HG02884 (cell line): ENCODE measurements at regions not wholly inside any gene's neighbourhood (a gene's known extent, or its start where the extent isn't known, plus 50 kb on each side); places are given as distances from the start of the nearest gene placed in this dataset.
"Not testable (repeated sequence)": the region's sequence is repeated elsewhere in the genome, so short reads cannot be mapped to it uniquely, and the experiment has no call there.

ENCODE experiments used
- ATAC-seq: cut with Tn5 transposase; IDR thresholded peaks from one replicate; pipeline ENCODE4 v1.9.1; 2021; ENCODE audit warnings: mild to moderate bottlenecking, moderate library complexity; ENCODE audit not compliant: unreplicated experiment

DNA sequence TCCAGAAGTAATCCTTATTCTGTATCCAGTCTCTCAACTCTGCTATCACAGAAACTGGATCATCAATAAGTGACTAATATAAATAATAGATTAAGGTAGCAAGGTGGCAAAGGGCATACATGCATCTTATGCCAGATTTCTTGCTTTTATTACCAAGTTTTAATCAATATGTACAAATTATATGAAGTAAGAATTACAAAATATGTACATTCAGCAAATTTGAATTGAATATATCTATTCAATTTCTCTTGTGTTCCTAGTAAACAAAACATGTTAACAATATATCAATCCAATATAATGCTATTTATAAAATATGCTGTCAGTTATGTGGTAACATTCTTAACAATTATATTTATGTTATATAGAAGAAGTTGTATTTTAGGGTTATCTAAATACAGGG is 488.7 kb upstream of the COX7C start:
- no peak for ATAC-seq

DNA sequence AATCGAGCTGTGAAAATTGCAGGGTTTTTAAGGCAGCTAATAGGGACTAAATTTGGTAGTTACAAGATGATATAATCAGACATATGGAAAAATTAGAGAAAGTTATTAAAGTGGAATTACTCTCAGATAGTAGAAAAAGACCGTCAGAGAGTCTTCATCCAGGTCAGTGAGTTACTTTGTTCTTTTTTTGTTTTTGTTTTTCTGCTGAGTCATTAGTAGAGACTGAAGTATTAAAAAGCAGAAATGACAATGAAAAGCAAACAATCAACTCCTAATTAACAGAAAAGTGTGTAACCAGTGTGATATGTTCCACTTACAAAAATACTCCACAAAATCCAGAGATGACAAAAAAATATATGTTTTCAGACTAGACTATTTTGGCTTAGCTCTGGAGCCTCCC is 480.4 kb upstream of the COX7C start:
- ATAC-seq = no peak

DNA sequence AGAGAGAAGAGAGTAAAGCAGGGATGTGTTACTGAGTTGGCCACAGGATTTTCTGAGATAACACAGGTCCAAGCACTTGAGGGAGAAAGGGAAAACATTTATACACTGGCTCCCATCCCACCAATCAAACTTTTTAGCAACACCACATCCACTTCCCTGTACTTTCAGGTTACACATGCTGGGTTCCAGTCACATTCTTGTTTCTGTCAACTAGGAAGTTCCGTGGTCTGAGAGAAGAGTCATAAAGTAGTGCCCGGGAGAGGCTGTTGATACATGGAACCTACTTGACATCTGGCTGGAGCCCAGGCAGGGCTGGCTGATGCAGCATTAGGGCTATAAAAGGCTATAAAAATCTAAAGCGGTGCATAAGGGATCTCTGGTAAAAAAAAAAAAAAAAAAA is 473.9 kb upstream of the COX7C start:
- no peak for ATAC-seq

DNA sequence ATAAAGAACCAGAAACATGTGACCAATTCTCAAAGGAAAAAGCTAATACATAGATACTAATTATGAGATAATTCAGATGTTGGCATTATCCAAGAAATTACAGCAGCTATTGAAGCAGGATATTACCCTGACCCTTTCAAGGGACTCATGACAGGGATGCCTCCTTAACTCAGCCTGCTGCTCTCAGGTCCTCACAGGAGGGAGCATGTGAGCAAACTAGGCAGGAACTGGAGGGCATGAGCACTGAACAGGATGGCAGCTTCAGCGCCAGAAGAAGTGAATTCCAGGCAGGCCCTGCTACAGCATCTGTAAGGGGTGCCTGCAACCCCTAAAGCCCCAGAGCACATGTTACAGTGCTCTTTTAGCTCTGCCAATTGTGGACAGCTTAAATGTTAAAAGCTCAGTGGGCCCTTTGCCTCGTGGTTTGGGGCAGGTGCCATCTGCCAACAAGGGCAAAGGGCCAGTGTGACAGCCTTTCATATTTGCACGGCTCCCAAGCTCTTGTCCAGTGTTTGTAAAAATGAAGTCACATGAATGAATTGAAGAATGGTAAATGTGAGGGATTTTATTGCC is 464.7 kb upstream of the COX7C start:
- no peak for ATAC-seq

DNA sequence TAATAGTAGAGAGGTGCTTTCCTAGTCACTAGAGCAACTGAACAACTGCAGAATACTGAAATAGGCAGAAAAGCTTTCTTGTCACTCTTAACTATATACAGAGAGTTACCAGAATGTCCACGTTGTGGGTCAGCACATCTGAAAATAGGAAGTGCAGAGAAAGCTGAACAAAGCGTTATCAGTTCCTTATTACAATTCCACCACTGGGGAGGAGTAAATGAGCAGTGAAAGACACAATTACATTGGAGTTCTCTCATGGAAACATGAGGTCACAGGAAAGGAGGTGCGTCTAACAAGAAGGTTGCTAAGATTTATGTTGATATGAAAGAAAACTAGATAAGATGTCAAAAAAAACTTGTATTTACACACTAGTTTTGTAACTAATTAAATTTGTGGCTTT is 461.9 kb upstream of the COX7C start:
- no peak for ATAC-seq

DNA sequence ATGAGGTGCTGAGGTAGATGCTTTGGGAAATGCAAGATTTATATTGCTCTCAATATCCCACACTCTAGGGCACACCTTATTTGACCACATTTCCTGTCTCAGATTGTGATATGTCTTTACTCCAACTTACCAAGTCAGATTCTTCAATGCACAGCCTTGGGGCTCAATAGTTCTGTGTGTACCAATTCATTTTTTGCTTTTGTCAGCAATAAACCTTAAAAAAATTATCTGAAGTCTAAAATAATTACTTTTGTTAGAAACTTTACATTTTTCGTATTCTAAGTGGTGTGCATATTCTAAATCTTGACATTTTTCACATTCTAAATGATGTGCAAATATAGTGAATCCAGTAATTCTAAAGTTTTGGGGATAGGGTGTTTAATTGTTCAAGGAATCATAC is 447.5 kb upstream of the COX7C start:
- ATAC-seq = no peak

DNA sequence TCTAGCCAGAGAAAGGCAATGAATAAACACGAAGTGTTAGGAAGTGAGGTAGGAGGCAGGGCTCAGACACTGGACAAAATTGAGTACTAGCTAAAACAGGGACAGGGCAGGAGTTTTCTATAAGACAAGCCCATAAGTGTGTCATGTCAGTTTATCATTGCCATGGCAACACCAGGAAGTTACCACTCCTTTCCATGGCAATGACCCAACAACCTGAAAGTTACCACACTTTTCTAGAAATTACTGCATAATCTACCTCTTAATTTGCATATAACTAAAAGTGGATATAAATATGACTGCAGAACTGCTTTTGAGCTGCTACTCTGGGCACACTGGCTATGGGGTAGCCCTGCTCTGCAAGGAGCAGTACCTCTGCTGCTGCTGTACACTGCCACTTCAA is 442.5 kb upstream of the COX7C start:
- ATAC-seq = peak; percentile 92

DNA sequence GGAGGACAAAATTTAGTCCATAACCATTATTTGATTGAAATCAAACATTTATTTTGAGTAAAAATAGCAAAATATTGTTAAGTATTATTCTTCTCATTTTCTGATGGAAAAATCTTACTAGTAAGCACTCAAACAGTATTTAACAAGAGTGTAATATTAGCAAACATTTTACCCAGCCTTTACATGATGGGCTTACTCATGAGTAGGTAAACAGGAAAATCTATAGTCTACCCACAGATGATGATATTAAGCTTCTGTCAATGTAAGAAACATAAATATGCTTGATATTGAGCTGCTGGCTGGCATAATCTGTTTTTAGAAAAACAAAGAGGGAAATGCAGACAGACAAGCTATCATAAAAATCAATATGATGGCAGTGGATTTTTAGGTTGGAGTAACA is 418.5 kb upstream of the COX7C start:
- no peak for ATAC-seq

DNA sequence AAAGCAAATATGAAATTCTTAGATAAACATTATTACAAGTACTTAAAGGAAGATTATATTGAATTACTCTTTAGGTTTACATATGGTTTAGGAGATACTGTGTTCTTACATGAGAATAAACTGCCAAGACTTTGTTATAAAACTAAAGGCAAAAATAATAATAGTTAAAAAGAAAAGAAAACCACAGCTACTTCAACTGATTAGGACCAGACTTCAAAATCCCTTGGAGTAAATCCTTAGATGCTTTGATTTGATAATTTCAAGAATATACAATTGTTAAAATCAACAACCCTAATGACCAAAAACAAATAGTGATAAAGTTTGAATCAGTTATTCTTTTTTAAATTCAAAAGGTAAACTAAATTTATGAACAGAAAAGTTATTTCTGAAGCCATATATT is 389.6 kb upstream of the COX7C start:
- ATAC-seq = no peak

DNA sequence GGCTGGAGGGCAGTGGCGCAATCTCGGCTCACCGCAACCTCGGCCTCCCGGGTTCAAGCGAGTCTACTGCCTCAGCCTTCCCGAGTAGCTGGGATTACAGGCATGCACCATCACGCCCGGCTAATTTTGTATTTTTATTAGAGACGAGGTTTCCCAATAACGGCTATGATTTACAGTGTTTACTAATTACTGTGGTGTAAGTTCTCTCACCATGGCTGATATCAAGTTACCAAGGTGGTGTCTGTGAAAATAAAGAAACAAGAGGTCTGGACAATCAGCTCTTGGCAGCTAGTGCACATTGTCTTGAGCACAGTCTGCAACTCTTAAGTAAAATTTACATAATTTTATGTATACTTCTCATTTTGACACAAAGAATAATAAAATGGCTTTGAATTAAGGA is 385.5 kb upstream of the COX7C start:
- no peak for ATAC-seq

DNA sequence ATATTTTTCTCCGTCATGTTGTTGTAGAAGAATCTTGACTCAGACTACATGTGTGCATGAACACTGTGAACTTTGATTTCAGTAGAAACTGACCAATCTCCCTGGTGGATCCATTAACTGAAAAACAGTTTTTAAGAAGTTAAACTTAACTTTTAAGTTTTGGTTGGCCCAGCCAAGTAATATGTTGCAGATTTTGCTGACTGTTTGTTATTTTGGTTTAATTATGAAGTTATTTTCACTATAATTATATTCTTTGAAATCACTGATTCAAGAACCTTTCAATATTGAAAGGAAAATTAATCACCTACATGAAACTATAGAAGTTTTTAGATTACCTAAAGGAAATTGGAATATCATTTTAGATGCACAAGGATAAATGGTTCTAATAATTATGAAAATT is 373.6 kb upstream of the COX7C start:
- ATAC-seq = no peak

DNA sequence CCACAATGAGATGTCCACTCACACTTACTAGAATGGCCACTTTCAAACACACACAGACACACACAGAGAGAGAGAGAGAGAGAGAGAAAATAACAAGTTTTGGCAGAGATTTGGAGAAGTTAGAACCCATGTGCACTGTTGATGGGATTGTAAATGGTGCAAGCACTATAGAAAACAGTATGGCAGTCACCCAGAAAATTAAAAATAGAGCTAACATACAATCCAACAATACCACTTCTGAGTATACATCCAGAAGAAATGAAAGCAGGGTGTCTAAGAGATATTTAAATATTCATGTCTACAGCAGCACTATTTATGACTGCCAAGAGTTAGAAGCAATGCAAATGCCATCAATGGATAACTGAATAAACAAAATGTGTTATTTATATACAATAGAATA is 359.9 kb upstream of the COX7C start:
- no peak for ATAC-seq

DNA sequence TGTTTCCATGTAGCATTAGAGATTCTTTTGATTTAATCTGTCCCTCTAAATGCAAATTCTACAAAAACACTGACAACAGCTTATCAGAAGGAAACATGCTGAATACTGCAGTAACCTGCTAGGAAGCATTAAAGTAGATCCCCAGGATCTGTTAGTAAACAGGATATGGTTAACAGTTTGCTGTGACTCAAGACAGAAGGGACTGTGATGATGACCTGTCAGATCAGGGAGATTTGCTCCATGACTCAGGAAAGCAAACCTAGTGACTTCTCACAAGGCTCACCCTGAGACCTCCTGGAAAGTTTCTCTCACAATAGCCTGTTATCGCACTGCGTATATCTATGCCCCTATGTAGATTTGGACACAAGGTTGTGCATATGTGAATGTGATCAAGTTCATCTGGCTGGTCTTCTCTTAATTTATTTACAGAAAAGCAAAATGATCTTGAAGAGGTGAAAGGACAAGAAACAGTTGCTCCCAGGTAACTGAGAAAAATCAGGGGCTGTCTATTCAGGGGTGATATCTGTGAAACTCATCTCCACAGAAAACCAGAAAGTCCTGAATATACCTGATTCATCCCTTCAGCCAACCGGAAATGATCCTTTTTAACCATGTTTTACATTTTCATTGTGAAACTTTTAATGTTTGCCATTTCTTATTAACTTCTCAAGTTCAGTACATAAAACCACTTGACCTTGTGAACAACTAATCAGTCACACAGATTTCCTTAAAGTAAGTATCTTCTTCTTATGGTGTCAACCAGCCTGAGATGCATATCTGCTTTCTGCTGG is 333.1 kb upstream of the COX7C start:
- ATAC-seq = not testable (repeated sequence)

DNA sequence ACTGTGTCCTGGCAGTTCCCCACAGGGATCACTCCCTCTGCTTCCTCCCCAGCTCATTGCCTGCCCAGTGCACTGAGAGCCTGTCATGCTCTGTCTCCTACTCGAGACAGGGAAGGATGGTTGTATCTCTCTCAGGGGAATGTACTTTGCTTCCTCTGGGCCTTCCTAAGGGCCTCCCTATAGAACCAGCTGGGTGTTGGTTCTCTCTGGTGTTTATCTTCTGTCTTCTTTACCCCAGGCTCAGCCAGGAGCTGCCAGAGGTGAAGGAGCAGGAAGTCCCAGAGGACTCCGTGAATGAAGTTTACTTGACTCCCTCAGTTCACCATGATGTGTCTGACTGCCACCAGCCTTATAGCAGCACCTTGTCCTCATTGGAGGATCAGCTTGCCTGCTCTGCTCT is 330.3 kb upstream of the COX7C start:
- ATAC-seq = not testable (repeated sequence)

DNA sequence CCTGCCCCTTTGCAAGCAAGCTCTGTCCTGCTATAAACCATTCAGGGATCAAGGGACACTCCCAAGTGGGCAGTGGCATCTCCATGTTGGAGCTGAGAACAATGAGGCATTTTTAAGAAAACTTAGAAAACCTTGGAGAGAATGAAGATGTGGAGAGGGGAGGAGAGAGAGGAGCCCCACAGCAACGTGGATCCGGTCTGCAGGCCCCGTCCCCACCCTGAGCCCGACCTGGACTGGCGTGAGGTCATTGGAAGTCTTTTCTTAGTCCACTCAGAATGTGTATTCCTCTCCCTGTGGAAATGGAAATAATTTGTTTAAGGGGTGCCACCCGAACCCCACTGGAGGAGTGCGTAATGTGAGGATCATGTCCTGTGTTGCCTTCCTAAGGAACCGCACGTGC is 328.0 kb upstream of the COX7C start:
- not testable (repeated sequence) for ATAC-seq

DNA sequence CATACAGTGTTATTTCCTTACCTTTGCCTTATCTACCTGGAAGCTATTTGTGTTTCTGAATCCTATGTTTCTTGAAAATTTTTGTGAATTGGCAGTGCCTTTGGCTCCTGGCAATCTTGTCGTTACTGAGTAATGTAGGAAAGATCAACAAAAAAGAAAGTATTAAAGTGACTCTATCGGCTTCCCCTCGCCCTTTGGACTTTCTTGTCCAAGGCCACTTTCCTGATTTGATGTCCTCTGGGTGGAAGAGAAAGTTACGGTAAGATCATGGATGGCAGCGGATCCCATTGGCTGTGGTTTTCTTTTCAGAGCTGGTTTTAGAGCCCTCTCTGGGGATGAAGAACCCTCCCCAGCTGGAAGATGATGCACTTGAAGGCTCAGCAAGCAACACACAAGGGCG is 324.9 kb upstream of the COX7C start:
- ATAC-seq = not testable (repeated sequence)

DNA sequence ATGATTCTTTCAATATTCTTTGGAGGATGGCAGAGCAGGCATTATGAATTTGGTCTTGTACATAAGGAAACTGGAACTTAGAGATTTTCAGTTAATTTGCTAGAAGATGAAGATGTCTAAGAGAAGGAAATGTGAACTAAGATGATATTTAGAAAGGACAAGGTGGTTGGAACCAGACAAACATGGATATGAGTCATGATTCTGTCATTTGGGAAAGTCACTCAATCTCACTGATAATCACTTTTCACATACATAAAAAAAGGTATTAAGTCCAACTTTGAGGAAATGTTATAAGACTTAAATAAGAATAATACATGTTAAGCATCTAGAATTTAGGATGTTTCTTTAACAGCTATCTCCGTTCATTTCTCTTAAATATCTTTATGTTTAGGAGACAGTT is 315.1 kb upstream of the COX7C start:
- ATAC-seq = not testable (repeated sequence)

DNA sequence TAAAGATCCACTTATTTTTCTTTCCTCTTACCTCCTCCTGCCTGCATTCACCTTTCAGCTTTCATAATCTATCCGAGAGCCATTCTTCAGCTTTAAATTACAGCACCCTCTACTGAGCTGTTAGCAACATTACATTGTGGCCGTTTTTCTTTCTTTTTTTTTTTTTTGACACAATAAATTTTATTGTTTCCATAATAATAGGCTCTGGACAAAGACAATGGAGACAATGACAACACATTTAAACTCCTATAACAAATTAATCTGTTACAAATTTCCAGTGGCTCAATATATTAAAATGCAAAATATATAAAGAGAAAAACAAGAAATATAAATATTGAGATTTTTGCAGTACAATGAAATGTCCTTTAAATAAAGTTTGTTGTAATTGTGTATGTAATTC is 312.7 kb upstream of the COX7C start:
- not testable (repeated sequence) for ATAC-seq

DNA sequence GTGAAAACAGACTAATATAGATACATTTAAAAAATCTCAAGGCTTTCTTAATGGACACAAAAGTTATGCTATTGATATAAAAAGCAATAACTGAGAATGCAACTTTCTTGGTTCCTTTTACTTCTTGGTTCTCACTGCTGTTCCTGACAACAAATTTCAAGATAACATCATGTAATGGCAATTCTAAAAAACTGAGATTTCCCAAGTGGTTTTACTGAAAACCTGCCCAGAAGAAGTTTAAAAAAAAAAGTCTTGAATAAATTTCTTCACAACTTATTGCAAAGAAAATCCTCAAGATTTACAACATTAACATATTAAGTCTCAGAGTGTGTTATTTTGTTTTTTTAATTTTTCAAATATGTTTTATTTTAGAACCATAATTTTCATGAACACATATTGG is 302.8 kb upstream of the COX7C start:
- ATAC-seq = no peak

DNA sequence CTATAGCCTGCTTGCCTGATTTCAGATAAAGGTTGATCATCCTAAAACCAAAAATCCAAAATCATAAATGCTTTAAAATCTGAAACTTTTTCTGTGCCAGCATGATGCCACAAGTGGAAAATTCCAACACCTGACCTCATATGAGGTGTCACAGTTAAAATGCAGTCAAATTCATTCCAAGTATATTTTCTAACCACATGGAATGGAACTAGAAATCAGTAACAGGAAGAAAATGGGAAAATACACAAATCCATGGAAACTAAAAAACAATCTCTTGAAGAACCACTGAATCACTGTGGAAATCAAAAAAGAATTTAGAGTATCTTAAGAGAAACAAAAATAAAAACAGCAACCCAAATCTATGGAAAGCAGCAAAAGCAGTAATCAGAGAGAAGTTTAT is 297.5 kb upstream of the COX7C start:
- ATAC-seq = no peak

DNA sequence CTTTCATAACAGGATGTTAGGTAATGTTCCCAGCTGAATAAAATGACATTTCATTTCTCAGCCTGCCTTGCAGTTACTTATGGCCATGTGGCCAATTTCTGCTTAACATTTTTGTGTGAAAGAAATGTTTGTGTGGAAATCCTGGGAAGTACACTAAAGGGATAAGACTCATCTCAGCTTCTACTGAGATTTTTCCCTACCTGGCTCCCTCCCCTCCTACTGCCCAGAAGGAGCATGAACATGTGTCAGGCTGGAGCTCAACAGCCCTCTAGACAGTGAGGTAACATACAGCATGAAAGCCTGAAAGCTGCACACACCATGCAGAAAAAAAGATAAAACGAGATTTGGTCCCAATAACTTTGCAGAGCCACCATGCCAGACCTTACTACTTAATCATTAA is 288.4 kb upstream of the COX7C start:
- ATAC-seq = no peak

DNA sequence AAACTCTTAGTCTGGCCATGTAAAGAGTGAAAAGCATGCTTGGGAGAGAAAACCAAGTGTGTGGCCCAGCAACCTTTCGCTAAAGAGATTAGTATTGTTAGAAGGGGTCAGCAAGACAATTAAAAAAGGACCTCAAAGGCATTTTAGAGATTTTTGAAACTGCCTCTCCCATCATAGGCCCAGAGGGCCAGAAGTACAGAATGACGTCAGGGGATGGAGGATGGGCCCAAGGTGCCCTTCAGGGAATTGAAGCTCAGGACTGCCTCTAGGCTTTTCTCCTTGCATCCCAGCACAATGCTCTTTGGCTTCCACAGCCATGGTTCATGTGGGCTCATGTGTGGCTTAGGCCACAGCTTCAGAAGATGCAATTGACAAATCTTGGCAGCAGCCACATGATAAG is 287.0 kb upstream of the COX7C start:
- no peak for ATAC-seq

DNA sequence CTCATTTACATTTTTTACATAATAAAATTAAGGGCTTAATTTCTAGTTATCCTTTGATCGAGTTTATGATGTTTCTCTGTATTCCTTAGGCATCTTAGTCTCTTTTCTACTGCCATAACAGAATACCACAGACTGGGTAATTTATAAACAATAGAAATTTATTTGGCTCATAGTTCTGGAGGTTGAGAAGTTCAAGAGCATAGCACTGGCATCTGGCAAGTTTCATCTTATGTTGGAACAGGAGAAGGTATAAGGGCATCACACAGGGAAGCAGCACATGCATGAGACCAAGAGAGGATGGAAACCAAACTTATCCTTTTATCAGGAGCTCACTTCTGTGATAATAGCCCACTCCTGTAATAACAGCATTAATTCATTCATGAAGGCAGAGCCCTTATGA is 284.9 kb upstream of the COX7C start:
- ATAC-seq = no peak
